ENCODE measurements at regions not wholly inside any gene's neighbourhood (a gene's known extent, or its start where the extent isn't known, plus 50 kb on each side); places are given as distances from the start of the nearest gene placed in this dataset.

DNA sequence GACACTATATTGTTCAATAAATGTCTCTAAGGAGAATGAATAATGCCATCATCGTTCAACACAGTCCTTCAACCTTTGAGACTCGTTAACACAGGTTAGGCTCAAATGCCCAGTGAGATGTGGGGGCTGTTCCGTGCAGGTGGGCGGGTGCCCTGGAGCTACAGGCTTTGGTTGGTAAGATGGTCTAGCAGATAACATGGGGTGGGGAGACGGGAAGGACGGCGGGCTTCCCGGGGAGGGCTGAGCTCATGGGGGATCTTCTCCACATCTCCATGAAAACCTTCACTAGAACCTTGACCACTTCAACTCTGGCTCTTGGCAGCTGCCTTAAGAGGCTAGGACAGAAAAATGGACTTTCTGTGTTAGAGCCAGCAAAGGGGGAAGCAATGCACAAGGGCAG is 134.1 kb upstream of the TCERG1L start:
- Histone ChIP-seq H3K4me3 (no peak overlapping the region), H3K27me3 (ENCODE audit: low read depth) (peaks cover 22% of the 10 kb centered on the region), H3K36me3 (no peaks in the 10 kb centered on the region), H3K27ac (no peak overlapping the region), H3K4me1 (no peaks in the 10 kb centered on the region), H3K9me3 (no peaks in the 10 kb centered on the region)
- TF ChIP-seq, protein P1, sequence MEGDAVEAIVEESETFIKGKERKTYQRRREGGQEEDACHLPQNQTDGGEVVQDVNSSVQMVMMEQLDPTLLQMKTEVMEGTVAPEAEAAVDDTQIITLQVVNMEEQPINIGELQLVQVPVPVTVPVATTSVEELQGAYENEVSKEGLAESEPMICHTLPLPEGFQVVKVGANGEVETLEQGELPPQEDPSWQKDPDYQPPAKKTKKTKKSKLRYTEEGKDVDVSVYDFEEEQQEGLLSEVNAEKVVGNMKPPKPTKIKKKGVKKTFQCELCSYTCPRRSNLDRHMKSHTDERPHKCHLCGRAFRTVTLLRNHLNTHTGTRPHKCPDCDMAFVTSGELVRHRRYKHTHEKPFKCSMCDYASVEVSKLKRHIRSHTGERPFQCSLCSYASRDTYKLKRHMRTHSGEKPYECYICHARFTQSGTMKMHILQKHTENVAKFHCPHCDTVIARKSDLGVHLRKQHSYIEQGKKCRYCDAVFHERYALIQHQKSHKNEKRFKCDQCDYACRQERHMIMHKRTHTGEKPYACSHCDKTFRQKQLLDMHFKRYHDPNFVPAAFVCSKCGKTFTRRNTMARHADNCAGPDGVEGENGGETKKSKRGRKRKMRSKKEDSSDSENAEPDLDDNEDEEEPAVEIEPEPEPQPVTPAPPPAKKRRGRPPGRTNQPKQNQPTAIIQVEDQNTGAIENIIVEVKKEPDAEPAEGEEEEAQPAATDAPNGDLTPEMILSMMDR (IDR thresholded peaks at IDR 0.05), result no peak
- ATAC-seq (no peak), DNase-seq (no peak)
- intact Hi-C loops (cut with DNase I), result no loop called here

DNA sequence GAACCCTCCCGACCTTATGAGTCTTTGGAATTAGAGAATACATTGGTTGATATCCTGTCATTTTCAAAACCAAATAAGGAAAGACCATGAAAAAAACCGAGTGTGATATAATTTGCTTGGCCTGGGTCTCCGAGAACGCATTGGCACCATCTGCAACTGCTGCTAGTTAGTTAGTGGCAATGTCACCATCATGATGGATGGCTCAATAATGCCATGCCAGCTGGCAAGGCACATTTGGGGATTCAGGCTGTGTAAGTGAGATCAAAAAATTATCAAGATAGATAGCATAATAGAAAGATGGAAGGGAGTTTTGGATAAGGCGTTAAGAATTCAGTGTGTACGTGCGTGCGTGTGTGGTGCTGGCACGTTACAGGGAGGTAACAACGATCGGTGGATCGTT is 134.7 kb upstream of the TCERG1L start:
- Histone ChIP-seq H3K9me3 (no peaks in the 10 kb centered on the region), H3K36me3 (no peaks in the 10 kb centered on the region), H3K27me3 (ENCODE audit: low read depth) (peaks cover 17% of the 10 kb centered on the region), H3K27ac (no peak overlapping the region), H3K4me3 (no peak overlapping the region), H3K4me1 (no peaks in the 10 kb centered on the region)
- intact Hi-C loops (cut with DNase I), result no loop called here
- ATAC-seq, result no peak
- TF ChIP-seq, protein P1 (IDR thresholded peaks at IDR 0.05), result no peak
- DNase-seq, result no peak

DNA sequence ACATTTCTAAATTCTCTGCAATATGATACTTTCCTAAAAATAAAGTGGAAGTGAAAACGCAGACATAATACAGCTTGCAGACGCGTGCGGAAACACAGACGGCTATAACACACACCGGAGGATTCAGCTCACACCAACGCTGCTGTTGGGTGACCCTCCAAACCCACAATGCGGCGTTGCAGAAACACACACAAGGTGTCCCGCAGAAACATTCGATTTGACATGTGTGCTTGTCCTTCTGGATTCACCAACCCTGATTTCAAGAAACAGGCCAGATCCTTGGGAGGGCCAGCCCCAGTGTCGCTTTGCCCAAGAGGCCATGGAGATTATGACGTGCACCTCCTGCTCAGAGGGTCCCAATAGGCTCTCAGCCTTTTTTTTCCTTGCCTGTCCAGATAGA is 136.7 kb upstream of the TCERG1L start:
- H3K27ac ChIP-seq, result no peak overlapping the region
- H3K9me3 ChIP-seq, result no peaks in the 10 kb centered on the region
- no peaks in the 10 kb centered on the region for H3K36me3 ChIP-seq
- TF ChIP-seq, protein P1 (IDR thresholded peaks at IDR 0.05), result no peak
- H3K4me3 ChIP-seq, result no peak overlapping the region
- peaks cover 8% of the 10 kb centered on the region for H3K27me3 ChIP-seq (ENCODE audit: low read depth)
- intact Hi-C loops (cut with DNase I), result no loop called here
- ATAC-seq, result no peak
- no peak for DNase-seq
- no peaks in the 10 kb centered on the region for H3K4me1 ChIP-seq

DNA sequence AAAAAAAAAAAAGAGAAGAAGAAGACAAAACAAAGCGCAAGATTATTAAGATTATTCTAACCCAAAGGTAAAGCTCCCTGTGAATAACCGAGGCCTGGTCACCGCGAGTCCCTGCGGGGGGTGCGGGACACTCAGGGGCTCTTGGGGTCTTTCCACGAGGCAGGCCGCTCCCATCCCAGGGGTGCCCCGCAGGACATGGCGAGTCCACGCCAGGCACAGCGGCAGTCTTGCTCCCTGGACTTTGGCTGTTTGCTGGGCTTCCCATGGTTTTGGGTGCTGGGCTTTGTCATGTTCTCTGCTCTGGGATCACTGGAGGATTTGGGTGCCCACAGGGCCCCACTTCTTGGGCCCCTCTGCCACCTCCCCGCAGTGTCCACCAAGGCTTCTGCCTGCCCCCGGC is 137.4 kb upstream of the TCERG1L start:
- intact Hi-C loops (cut with DNase I), result no loop called here
- no peak for ATAC-seq
- Histone ChIP-seq H3K4me1 (peaks cover 6% of the 10 kb centered on the region), H3K4me3 (no peak overlapping the region), H3K9me3 (no peaks in the 10 kb centered on the region), H3K27ac (no peak overlapping the region), H3K27me3 (ENCODE audit: low read depth) (peaks cover 15% of the 10 kb centered on the region), H3K36me3 (no peaks in the 10 kb centered on the region)
- DNase-seq, result no peak
- TF ChIP-seq, protein P1 (IDR thresholded peaks at IDR 0.05), result no peak

DNA sequence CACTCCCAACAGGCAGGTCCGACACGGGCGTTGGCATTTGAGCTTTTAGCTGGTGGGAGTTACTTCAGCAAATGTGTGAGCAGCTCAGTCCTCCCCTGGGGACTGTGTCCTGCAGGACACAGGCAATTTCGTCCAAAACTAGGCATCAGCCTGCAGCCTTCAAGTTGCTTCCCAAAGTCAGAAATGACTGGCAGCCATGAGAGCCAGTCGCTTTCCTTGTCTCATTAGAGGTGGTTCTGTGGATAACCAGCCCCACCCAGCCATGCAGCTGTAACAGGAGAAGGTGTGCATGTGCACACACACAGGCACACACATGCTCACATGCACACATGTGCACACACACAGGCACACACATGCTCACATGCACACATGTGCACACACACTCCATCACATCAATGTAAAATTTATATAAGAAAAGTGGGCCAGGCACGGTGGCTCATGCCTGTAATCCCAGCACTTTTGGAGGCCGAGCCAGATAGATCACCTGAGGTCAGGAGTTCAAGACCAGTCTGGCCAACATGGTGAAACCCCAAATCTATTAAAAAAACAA is 138.8 kb upstream of the TCERG1L start:
- TF ChIP-seq, protein P1 (IDR thresholded peaks at IDR 0.05), result no peak
- DNase-seq (no peak), ATAC-seq (no peak)
- Histone ChIP-seq H3K4me3 (no peak overlapping the region), H3K4me1 (peaks cover 8% of the 10 kb centered on the region), H3K27ac (no peak overlapping the region), H3K36me3 (no peaks in the 10 kb centered on the region), H3K9me3 (no peaks in the 10 kb centered on the region), H3K27me3 (ENCODE audit: low read depth) (peaks cover 27% of the 10 kb centered on the region)
- intact Hi-C loops (cut with DNase I), result no loop called here
